PC-9 (cell line): ENCODE measurements at regions not wholly inside any gene's neighbourhood (a gene's known extent, or its start where the extent isn't known, plus 50 kb on each side); places are given as distances from the start of the nearest gene placed in this dataset.

Experiments used
- BruUV-seq: library from RNA; stranded (reverse); fragments of 400-500 nt; replicated peaks from 2 replicates; lab custom pipeline; 2021; lab: Mats Ljungman, UMichigan
- CTCF ChIA-PET: fragments of 300-600 bp; sonication (Branson Sonifier 250); formaldehyde crosslinking; loops from one replicate; lab custom pipeline; 2022; ENCODE audit warnings: antibody characterized with exemption; lab: Charles Lee
- POLR2A ChIA-PET: fragments of 300-600 bp; sonication (Branson Sonifier 250); formaldehyde crosslinking; loops from one replicate; lab custom pipeline; 2022; ENCODE audit warnings: antibody characterized with exemption; ENCODE audit not compliant: unreplicated experiment; lab: Charles Lee
- DNase-seq, 2 experiments: peaks; one replicate each; pipeline versions ENCODE4 v3.0.0 to v3.0.0-alpha.2; 2015 to 2022; ENCODE audit warnings: mixed read lengths in 1 of 2
- H2AFZ ChIP-seq: fragments of 200-600 bp; sonication (generic); 2 replicates; pipeline ENCODE4 v1.8.1; 2017; ENCODE audit warnings: antibody characterized with exemption
- H3F3A ChIP-seq: fragments of 200-600 bp; sonication (generic); 2 replicates; pipeline ENCODE4 v1.8.1; 2017; ENCODE audit warnings: antibody characterized with exemption, mild to moderate bottlenecking, low read depth; ENCODE audit not compliant: insufficient read depth
- H3K27ac ChIP-seq: fragments of 200-600 bp; sonication (generic); 2 replicates; pipeline ENCODE4 v1.6.1; 2016; ENCODE audit warnings: mixed run types
- H3K27me3 ChIP-seq: fragments of 200-600 bp; sonication (generic); 2 replicates; pipeline ENCODE4 v1.6.1; 2016; ENCODE audit warnings: low read depth, mixed run types; ENCODE audit not compliant: insufficient read depth
- H3K36me3 ChIP-seq: fragments of 200-600 bp; sonication (generic); 2 replicates; pipeline ENCODE4 v1.6.1; 2016; ENCODE audit warnings: low read depth, mixed run types
- H3K4me1 ChIP-seq: fragments of 200-600 bp; sonication (generic); replicated peaks from 2 replicates; pipeline ENCODE4 v1.6.1; 2016; ENCODE audit warnings: mixed run types; ENCODE audit not compliant: insufficient read depth
- H3K4me2 ChIP-seq: fragments of 200-600 bp; sonication (generic); 2 replicates; pipeline ENCODE4 v1.6.1; 2017; ENCODE audit warnings: mixed run types
- H3K4me3 ChIP-seq: fragments of 200-600 bp; sonication (generic); 2 replicates; pipeline ENCODE4 v1.6.1; 2016; ENCODE audit warnings: mixed run types
- H3K79me2 ChIP-seq: fragments of 200-600 bp; sonication (generic); 2 replicates; pipeline ENCODE4 v1.6.1; 2017; ENCODE audit warnings: low read depth, mixed run types
- H3K9me2 ChIP-seq: fragments of 200-600 bp; sonication (generic); 2 replicates; pipeline ENCODE4 v1.8.1; 2017; ENCODE audit warnings: mild to moderate bottlenecking; ENCODE audit not compliant: insufficient read depth
- H3K9me3 ChIP-seq: fragments of 200-600 bp; sonication (generic); 2 replicates; pipeline ENCODE4 v1.8.1; 2016; ENCODE audit warnings: low read depth; ENCODE audit not compliant: insufficient read depth
- H4K20me1 ChIP-seq: fragments of 200-600 bp; sonication (generic); 2 replicates; pipeline ENCODE4 v1.8.1; 2017; ENCODE audit not compliant: insufficient read depth
- CTCF ChIP-seq: fragments of 200-600 bp; sonication (generic); conservative IDR thresholded peaks from 2 replicates; pipeline ENCODE4 v1.6.1; 2017; ENCODE audit warnings: mixed run types, antibody characterized with exemption, mild to moderate bottlenecking, moderate library complexity
- EZH2 ChIP-seq: fragments of 200-600 bp; sonication (generic); IDR thresholded peaks from 2 replicates; pipeline ENCODE4 v1.8.0; 2017; ENCODE audit warnings: antibody characterized with exemption, low read depth
- intact Hi-C: fragments of 100-400 bp; cut with micrococcal nuclease; formaldehyde crosslinking; loops from one replicate; pipeline ENCODE4 v1.10.0; 2022; ENCODE audit not compliant: unreplicated experiment

- no peaks in the 10 kb centered on the region for H3K79me2 ChIP-seq
- no peaks in the 10 kb centered on the region for H3K36me3 ChIP-seq
- peak; percentile 71 to 100 for DNase-seq
- H3K9me2 ChIP-seq, result no peaks in the 10 kb centered on the region
- BruUV-seq, result no TSS peak
- no peaks in the 10 kb centered on the region for H3K9me3 ChIP-seq
- no peaks in the 10 kb centered on the region for H4K20me1 ChIP-seq
- peaks cover 26% of the 10 kb centered on the region; the same call in 1 of the 2 replicates for H3F3A ChIP-seq
- ChIA-PET POLR2A (interaction anchor here (0.5 to 0.7 kb wide), 6 partner anchors 12 to 318 kb away, joined by 3 to 6 read pairs (median 4); no protein-coding TSS in a partner anchor), CTCF (interaction anchor here (0.6 to 1.3 kb wide), 2 partner anchors 24 to 145 kb away, joined by 3 to 8 read pairs; no protein-coding TSS in a partner anchor)
- peak overlapping the region; percentile 76 for H3K4me2 ChIP-seq
- peak overlapping the region; percentile 77 for H3K27ac ChIP-seq
- no peaks in the 10 kb centered on the region for H3K27me3 ChIP-seq
- TF ChIP-seq EZH2 (no peak), CTCF (no peak)
- H3K4me3 ChIP-seq, result peak overlapping the region; percentile 34; the same call in 1 of the 2 replicates
- H2AFZ ChIP-seq, result peak overlapping the region; percentile 66
- intact Hi-C loops, result loop anchor here (2.0 to 10.0 kb wide), 2 partner anchors 207 to 279 kb away; partner anchors contain the start of genes CD58 and TTF2
- peaks cover 47% of the 10 kb centered on the region for H3K4me1 ChIP-seq
Observed at GRCh38 chr1:116853680-116854402, 55.9 kb upstream of the PTGFRN start.

- DNase-seq, result no peak
- H3K9me2 ChIP-seq, result no peaks in the 10 kb centered on the region
- H3K9me3 ChIP-seq, result no peaks in the 10 kb centered on the region
- TF ChIP-seq EZH2 (no peak), CTCF (peak; percentile 33; the same call in 1 of the 2 replicates)
- peaks cover 27% of the 10 kb centered on the region; the same call in 1 of the 2 replicates for H3F3A ChIP-seq
- BruUV-seq, result no TSS peak
- peaks cover 52% of the 10 kb centered on the region for H3K4me1 ChIP-seq
- H3K4me3 ChIP-seq, result peak overlapping the region; percentile 34; the same call in 1 of the 2 replicates
- H4K20me1 ChIP-seq, result no peaks in the 10 kb centered on the region
- H2AFZ ChIP-seq, result peak overlapping the region; percentile 66
- ChIA-PET POLR2A (interaction anchor here (0.7 kb wide), 2 partner anchors 61 to 318 kb away, joined by 3 to 4 read pairs; no protein-coding TSS in a partner anchor), CTCF (interaction anchor here (1.3 kb wide), 1 partner anchor 23 kb away, joined by 8 read pairs; no protein-coding TSS in a partner anchor)
- intact Hi-C loops, result loop anchor here (10.0 kb wide), 1 partner anchor 280 kb away; the partner anchor contains the start of gene CD58
- H3K4me2 ChIP-seq, result peak overlapping the region; percentile 76
- no peaks in the 10 kb centered on the region for H3K27me3 ChIP-seq
- no peaks in the 10 kb centered on the region for H3K36me3 ChIP-seq
- H3K79me2 ChIP-seq, result no peaks in the 10 kb centered on the region
- H3K27ac ChIP-seq, result peak overlapping the region; percentile 77
Observed at GRCh38 chr1:116854403-116854690, 55.4 kb upstream of the PTGFRN start.

GRCh38 chr1:116854716-116855115 is 55.0 kb upstream of the PTGFRN start:
- Histone ChIP-seq H3K4me3 (no peak overlapping the region), H2AFZ (no peak overlapping the region), H3K4me2 (peak overlapping the region; percentile 76), H3K79me2 (no peaks in the 10 kb centered on the region), H3K36me3 (no peaks in the 10 kb centered on the region), H3K4me1 (peaks cover 54% of the 10 kb centered on the region), H3K27ac (no peak overlapping the region), H3F3A (peaks cover 27% of the 10 kb centered on the region; the same call in 1 of the 2 replicates), H3K9me2 (no peaks in the 10 kb centered on the region), H3K9me3 (no peaks in the 10 kb centered on the region), H3K27me3 (no peaks in the 10 kb centered on the region), H4K20me1 (no peaks in the 10 kb centered on the region)
- CTCF ChIA-PET, result no interaction called here
- BruUV-seq, result no TSS peak
- TF ChIP-seq CTCF (no peak), EZH2 (no peak)
- POLR2A ChIA-PET, result interaction anchor here (0.7 kb wide), 1 partner anchor 60 kb away, joined by 3 read pairs; no protein-coding TSS in a partner anchor
- DNase-seq, result no peak
- intact Hi-C loops, result loop anchor here (5.0 to 10.0 kb wide), 2 partner anchors 63 to 280 kb away; partner anchors contain the start of gene CD58
